Neural progenitor cell (in vitro differentiated cells): ENCODE measurements at regions not wholly inside any gene's neighbourhood (a gene's known extent, or its start where the extent isn't known, plus 50 kb on each side); places are given as distances from the start of the nearest gene placed in this dataset.

Experiments
- DNase-seq: peaks from one replicate; pipeline ENCODE4 v3.0.0-alpha.2; 2016; ENCODE audit warnings: low spot score
- H2AFZ ChIP-seq: fragments of 200-600 bp; sonication (generic); replicated peaks from 2 replicates; pipeline ENCODE4 v1.6.1; 2016; ENCODE audit warnings: antibody characterized with exemption
- H3F3A ChIP-seq: fragments of 200-600 bp; sonication (generic); 2 replicates; pipeline ENCODE4 v1.6.1; 2016; ENCODE audit warnings: antibody characterized with exemption, low read depth
- H3K27ac ChIP-seq: fragments of 200-600 bp; sonication (generic); 2 replicates; pipeline ENCODE4 v1.5.1; 2016; ENCODE audit warnings: mild to moderate bottlenecking
- H3K27me3 ChIP-seq: fragments of 200-600 bp; sonication (generic); 2 replicates; pipeline ENCODE4 v1.6.1; 2016; ENCODE audit warnings: mild to moderate bottlenecking, moderate library complexity
- H3K36me3 ChIP-seq: fragments of 200-600 bp; sonication (generic); 2 replicates; pipeline ENCODE4 v1.5.1; 2016
- H3K4me1 ChIP-seq: fragments of 200-600 bp; sonication (generic); 2 replicates; pipeline ENCODE4 v1.6.1; 2016; ENCODE audit warnings: mixed run types
- H3K4me2 ChIP-seq: fragments of 200-600 bp; sonication (generic); 2 replicates; pipeline ENCODE4 v1.6.1; 2016
- H3K4me3 ChIP-seq: fragments of 200-600 bp; sonication (generic); 2 replicates; pipeline ENCODE4 v1.5.1; 2016
- H3K79me2 ChIP-seq: fragments of 200-600 bp; sonication (generic); 2 replicates; pipeline ENCODE4 v1.6.1; 2016; ENCODE audit warnings: low read depth
- H3K9ac ChIP-seq: fragments of 200-600 bp; sonication (generic); 2 replicates; pipeline ENCODE4 v1.6.1; 2016
- H3K9me3 ChIP-seq: fragments of 200-600 bp; sonication (generic); 2 replicates; pipeline ENCODE4 v1.5.1; 2016; ENCODE audit warnings: low read depth
- H4K20me1 ChIP-seq: fragments of 200-600 bp; sonication (generic); 2 replicates; pipeline ENCODE4 v1.6.1; 2016; ENCODE audit warnings: low read depth
- H3K27ac Mint-ChIP-seq: 3 replicates; pipeline ENCODE4 v1.8.0; 2021; ENCODE audit warnings: mixed read lengths
- H3K27me3 Mint-ChIP-seq: 2 replicates; pipeline ENCODE4 v1.8.0; 2022; ENCODE audit warnings: low read depth, mild to moderate bottlenecking, inconsistent platforms, moderate library complexity, mixed read lengths; ENCODE audit not compliant: insufficient read depth
- H3K36me3 Mint-ChIP-seq: 3 replicates; pipeline ENCODE4 v1.8.0; 2021; ENCODE audit warnings: mixed read lengths
- H3K4me1 Mint-ChIP-seq: 3 replicates; pipeline ENCODE4 v1.8.0; 2021; ENCODE audit warnings: mixed read lengths
- H3K4me3 Mint-ChIP-seq: 3 replicates; pipeline ENCODE4 v1.8.0; 2021; ENCODE audit warnings: mild to moderate bottlenecking, moderate library complexity, mixed read lengths
- H3K9me3 Mint-ChIP-seq: 3 replicates; pipeline ENCODE4 v1.8.0; 2020; ENCODE audit warnings: mixed read lengths
- EZH2 ChIP-seq: fragments of 200-600 bp; sonication (generic); IDR thresholded peaks from 2 replicates; pipeline ENCODE4 v1.6.1; 2017; ENCODE audit warnings: antibody characterized with exemption, mild to moderate bottlenecking, moderate library complexity
- EZH2phosphoT487 ChIP-seq: fragments of 200-600 bp; sonication (generic); IDR thresholded peaks from 2 replicates; pipeline ENCODE4 v1.6.1; 2017; ENCODE audit warnings: antibody characterized with exemption
- TF ChIP-seq, protein P1 (sequence below): fragments of 200-600 bp; sonication (generic); IDR thresholded peaks from 2 replicates; pipeline ENCODE4 v1.5.1; 2017; ENCODE audit warnings: antibody characterized with exemption, mild to moderate bottlenecking

DNA sequence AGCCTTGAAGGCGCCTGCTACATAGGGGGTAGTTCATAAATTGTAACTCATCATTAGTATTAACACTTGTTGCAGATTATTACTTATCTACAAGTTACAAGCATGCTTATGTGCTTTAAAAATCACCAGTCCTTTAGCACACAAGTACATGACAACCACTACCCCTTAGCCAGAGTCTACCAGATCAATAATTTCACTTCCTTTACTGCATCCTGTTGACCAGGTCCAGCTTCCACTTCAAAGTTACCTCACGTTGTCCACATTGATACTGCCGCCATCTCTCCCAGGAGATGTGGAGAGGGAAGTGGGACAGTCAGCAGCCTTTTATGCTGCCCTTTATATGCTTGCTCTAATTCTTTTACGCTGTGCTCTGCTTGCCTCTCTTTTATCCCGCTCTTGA lies 231.3 kb upstream of the CXXC4 start:
- Histone ChIP-seq H3K27me3 (no peaks in the 10 kb centered on the region), H3K4me3 (no peak overlapping the region), H3K36me3 (no peaks in the 10 kb centered on the region), H4K20me1 (no peaks in the 10 kb centered on the region), H2AFZ (no peak overlapping the region), H3K9me3 (no peaks in the 10 kb centered on the region), H3K4me2 (no peak overlapping the region), H3K27ac (no peak overlapping the region), H3K79me2 (no peaks in the 10 kb centered on the region), H3K4me1 (no peaks in the 10 kb centered on the region), H3K9ac (no peak overlapping the region), H3F3A (no peaks in the 10 kb centered on the region)
- no peak for DNase-seq
- H3K27ac Mint-ChIP-seq = no peak overlapping the region
- TF ChIP-seq EZH2 = no peak
- TF ChIP-seq EZH2phosphoT487 = no peak
- TF ChIP-seq, protein P1, sequence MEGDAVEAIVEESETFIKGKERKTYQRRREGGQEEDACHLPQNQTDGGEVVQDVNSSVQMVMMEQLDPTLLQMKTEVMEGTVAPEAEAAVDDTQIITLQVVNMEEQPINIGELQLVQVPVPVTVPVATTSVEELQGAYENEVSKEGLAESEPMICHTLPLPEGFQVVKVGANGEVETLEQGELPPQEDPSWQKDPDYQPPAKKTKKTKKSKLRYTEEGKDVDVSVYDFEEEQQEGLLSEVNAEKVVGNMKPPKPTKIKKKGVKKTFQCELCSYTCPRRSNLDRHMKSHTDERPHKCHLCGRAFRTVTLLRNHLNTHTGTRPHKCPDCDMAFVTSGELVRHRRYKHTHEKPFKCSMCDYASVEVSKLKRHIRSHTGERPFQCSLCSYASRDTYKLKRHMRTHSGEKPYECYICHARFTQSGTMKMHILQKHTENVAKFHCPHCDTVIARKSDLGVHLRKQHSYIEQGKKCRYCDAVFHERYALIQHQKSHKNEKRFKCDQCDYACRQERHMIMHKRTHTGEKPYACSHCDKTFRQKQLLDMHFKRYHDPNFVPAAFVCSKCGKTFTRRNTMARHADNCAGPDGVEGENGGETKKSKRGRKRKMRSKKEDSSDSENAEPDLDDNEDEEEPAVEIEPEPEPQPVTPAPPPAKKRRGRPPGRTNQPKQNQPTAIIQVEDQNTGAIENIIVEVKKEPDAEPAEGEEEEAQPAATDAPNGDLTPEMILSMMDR = no peak
- peaks cover 7% of the 10 kb centered on the region for H3K27me3 Mint-ChIP-seq
- H3K36me3 Mint-ChIP-seq = no peaks in the 10 kb centered on the region
- no peaks in the 10 kb centered on the region for H3K4me1 Mint-ChIP-seq
- no peaks in the 10 kb centered on the region for H3K9me3 Mint-ChIP-seq
- no peak overlapping the region for H3K4me3 Mint-ChIP-seq

GRCh38 chr4:104727643-104728042 lies 232.9 kb upstream of the CXXC4 start:
- H3K27ac Mint-ChIP-seq = no peak overlapping the region
- no peaks in the 10 kb centered on the region for H3K9me3 ChIP-seq
- no peak for DNase-seq
- TF ChIP-seq, protein P1 = no peak
- TF ChIP-seq EZH2phosphoT487 = no peak
- no peak for TF ChIP-seq EZH2
- H3K79me2 ChIP-seq = no peaks in the 10 kb centered on the region
- H3K27me3 ChIP-seq = no peaks in the 10 kb centered on the region
- H3F3A ChIP-seq = no peaks in the 10 kb centered on the region
- H3K4me2 ChIP-seq = no peak overlapping the region
- no peaks in the 10 kb centered on the region for H3K36me3 Mint-ChIP-seq
- no peak overlapping the region for H3K4me3 Mint-ChIP-seq
- no peak overlapping the region for H3K27ac ChIP-seq
- H3K9ac ChIP-seq = no peak overlapping the region
- no peak overlapping the region for H3K4me3 ChIP-seq
- peaks cover 10% of the 10 kb centered on the region for H3K4me1 Mint-ChIP-seq
- H3K27me3 Mint-ChIP-seq = peaks cover 7% of the 10 kb centered on the region
- peaks cover 4% of the 10 kb centered on the region for H3K4me1 ChIP-seq
- no peak overlapping the region for H2AFZ ChIP-seq
- no peaks in the 10 kb centered on the region for H3K9me3 Mint-ChIP-seq
- H3K36me3 ChIP-seq = no peaks in the 10 kb centered on the region
- H4K20me1 ChIP-seq = no peaks in the 10 kb centered on the region

DNA sequence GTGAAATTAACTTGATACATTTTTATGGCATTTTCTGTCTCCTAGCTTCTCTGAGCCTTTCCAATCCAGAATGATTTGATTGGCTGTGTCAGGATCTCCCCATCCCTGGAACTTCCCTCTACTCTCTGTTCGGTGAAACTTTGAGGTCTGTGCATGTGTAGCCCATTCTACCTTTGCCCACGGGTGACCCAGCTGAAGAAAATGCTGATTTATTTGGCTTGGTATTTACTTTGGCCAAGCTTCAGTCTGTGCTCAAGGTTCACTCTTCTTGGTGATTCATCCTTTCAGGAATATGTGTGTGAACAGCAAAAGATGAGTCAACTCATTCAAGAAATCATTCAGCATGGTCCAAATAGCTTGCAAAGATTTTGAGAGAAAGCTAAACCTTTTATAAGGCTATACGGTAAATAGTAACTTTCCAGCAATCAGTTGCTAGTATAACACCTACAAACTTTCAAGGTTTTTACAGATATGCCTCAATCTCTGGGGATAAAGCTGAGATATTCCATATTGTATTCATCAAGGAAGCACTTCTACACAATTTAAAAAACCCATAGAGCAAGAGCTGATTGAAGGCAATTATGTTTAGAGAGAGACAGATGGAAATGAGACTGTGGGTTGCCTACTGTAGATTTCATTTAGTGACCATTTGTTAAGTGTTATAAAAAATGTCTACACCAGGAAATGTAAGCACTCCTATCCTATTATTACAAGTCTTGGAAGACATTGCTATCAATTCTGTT lies 233.9 kb upstream of the CXXC4 start:
- DNase-seq = no peak
- Histone ChIP-seq H4K20me1 (no peaks in the 10 kb centered on the region), H3K36me3 (no peaks in the 10 kb centered on the region), H2AFZ (no peak overlapping the region), H3K79me2 (no peaks in the 10 kb centered on the region), H3K27me3 (no peaks in the 10 kb centered on the region), H3K9me3 (no peaks in the 10 kb centered on the region), H3K4me1 (peaks cover 4% of the 10 kb centered on the region), H3K9ac (no peak overlapping the region), H3K4me3 (no peak overlapping the region), H3K4me2 (no peak overlapping the region), H3F3A (no peaks in the 10 kb centered on the region), H3K27ac (no peak overlapping the region)
- peaks cover 10% of the 10 kb centered on the region for H3K4me1 Mint-ChIP-seq
- H3K27ac Mint-ChIP-seq = peak overlapping the region; percentile 61
- no peak overlapping the region for H3K4me3 Mint-ChIP-seq
- TF ChIP-seq EZH2 (no peak), EZH2phosphoT487 (no peak)
- TF ChIP-seq, protein P1 = no peak
- no peaks in the 10 kb centered on the region for H3K36me3 Mint-ChIP-seq
- H3K27me3 Mint-ChIP-seq = peaks cover 7% of the 10 kb centered on the region
- no peaks in the 10 kb centered on the region for H3K9me3 Mint-ChIP-seq
